AG10803 (cell line): ENCODE measurements at regions not wholly inside any gene's neighbourhood (a gene's known extent, or its start where the extent isn't known, plus 50 kb on each side); places are given as distances from the start of the nearest gene placed in this dataset.

ENCODE experiments used
- DNase-seq: peaks from one replicate; pipeline ENCODE4 v3.0.0; 2010; ENCODE audit warnings: low read depth
- H3K4me3 ChIP-seq: 2 replicates; pipeline ENCODE4 v1.5.1; 2011; ENCODE audit warnings: mild to moderate bottlenecking, low read length, control low read depth
- CTCF ChIP-seq: conservative IDR thresholded peaks from 2 replicates; pipeline ENCODE4 v1.5.1; 2011; ENCODE audit warnings: mild to moderate bottlenecking, low read length, control low read depth, inconsistent platforms

- H3K4me3 ChIP-seq, result no peak overlapping the region
- TF ChIP-seq CTCF, result no peak
- DNase-seq, result no peak
Measured at GRCh38 chr2:120985997-120986651, 250.5 kb downstream of the GLI2 start.

GRCh38 chr2:120986898-120987650 is 251.4 kb downstream of the GLI2 start:
- no peak for TF ChIP-seq CTCF
- DNase-seq, result no peak
- H3K4me3 ChIP-seq, result no peak overlapping the region

- no peak overlapping the region for H3K4me3 ChIP-seq
- TF ChIP-seq CTCF, result no peak
- DNase-seq, result no peak
Measured at GRCh38 chr2:120988051-120988699, 252.5 kb downstream of the GLI2 start.

GRCh38 chr2:120988700-120989511 is 253.2 kb downstream of the GLI2 start:
- TF ChIP-seq CTCF, result no peak
- H3K4me3 ChIP-seq, result no peak overlapping the region
- no peak for DNase-seq

GRCh38 chr2:120989512-120990441 is 254.1 kb downstream of the GLI2 start:
- DNase-seq, result no peak
- no peak for TF ChIP-seq CTCF
- H3K4me3 ChIP-seq, result no peak overlapping the region

- H3K4me3 ChIP-seq, result no peak overlapping the region
- DNase-seq, result peak; percentile 50
- no peak for TF ChIP-seq CTCF
Measured at GRCh38 chr2:120990451-120990871, 254.8 kb downstream of the GLI2 start.
